Right cardiac atrium (tissue), 5 donors: ENCODE measurements at regions not wholly inside any gene's neighbourhood (a gene's known extent, or its start where the extent isn't known, plus 50 kb on each side); places are given as distances from the start of the nearest gene placed in this dataset.

Experiments used
- ATAC-seq, 2 donors: fragments of 200-7000 bp; cut with Tn5 transposase; one replicate each; pipeline versions ENCODE4 v1.8.0 to v1.9.1; 2020; ENCODE audit warnings: moderate library complexity in 2 of 2, mild to moderate bottlenecking in 1 of 2
- DNase-seq, 3 donors: peaks; one replicate each; pipeline ENCODE4 v3.0.0-alpha.2; 2020
- H3K27ac ChIP-seq: one replicate; pipeline ENCODE4 v1.5.1; 2013; ENCODE audit warnings: mild to moderate bottlenecking, low read length, control low read depth, moderate library complexity
- H3K27me3 ChIP-seq: one replicate; pipeline ENCODE4 v1.6.1; 2013; ENCODE audit not compliant: control insufficient read depth, insufficient read depth
- H3K4me1 ChIP-seq: one replicate; pipeline ENCODE4 v1.6.1; 2013; ENCODE audit warnings: low read length; ENCODE audit not compliant: control insufficient read depth, insufficient read depth
- H3K4me3 ChIP-seq: one replicate; pipeline ENCODE4 v1.5.1; 2013; ENCODE audit warnings: low read length, control low read depth
- H3K9me3 ChIP-seq: one replicate; pipeline ENCODE4 v1.6.1; 2013; ENCODE audit warnings: low read length; ENCODE audit not compliant: control insufficient read depth
- WGBS: extraction: QIAGEN DNeasy Blood & Tissue Kit; methylation state at CpG from one replicate; pipeline ENCODE4 v1.1.7; 2013; 5-methylcytosine and 5-hydroxymethylcytosine counted together
- intact Hi-C, 4 donors: fragments of 100-400 bp; cut with DNase I; formaldehyde crosslinking; loops; one replicate each; pipeline versions ENCODE4 v1.11.0 to v1.14.0; 2022 to 2023
- donor health status: healthy with polysubstance abuse.
- donor health status: DM: no; HTN: yes; CAD: no.
- donor health status: DM: no; HTN: no; CAD: no.
- donor health status: DM: no; HTN: yes; CAD: no; lungs with severe emphysema.
- donor health status: DM: yes; HTN: yes; CAD: no.

DNA sequence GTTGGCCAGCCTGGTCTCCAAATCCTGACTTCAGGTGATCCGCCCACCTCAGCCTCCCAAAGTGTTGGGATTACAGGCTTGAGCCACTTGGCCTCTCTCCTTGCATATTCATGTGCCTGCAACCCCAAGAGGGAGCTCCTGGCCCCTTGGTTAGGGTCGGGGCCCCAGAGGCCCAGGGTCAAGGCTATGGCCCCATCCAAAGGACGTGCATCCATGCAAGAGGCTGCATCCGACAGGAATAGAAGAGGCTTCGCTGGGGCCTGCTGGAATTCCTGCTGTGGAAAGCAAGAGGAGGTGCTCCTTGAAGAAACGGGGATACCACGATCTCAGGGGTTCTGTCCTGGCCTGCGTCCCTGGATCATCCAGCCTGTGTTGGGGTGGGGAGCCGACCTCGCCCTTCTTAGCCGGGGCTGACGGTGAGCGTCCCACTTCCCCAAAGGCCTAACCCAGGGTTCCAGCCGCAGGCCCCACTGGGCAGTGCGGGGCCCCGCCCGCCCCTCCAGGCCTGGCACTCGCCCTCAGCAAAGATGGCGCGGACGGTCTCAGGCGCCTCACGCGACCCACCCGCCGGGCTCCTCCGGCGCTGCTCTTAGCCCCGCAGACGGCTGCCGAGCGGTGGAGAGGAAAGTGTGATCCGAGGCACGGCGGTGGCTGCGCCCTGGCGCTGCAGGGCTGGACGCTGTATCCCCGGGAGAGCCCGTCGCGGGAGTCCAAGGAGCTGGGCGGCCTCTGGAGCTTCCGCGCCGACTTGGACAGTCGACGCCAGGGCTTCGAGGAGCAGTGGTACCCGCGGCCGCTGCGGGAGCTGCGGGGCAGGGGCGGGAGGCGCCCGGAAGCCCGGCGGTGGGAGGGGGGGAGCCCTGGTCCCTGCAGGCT, 54.7 kb downstream of the ZNF727 start:
- Histone ChIP-seq H3K4me1 (no peaks in the 10 kb centered on the region), H3K4me3 (no peak overlapping the region), H3K27ac (no peak overlapping the region), H3K27me3 (no peaks in the 10 kb centered on the region), H3K9me3 (peaks cover 7% of the 10 kb centered on the region)
- ATAC-seq (no peak), DNase-seq (no peak)
- WGBS = 32% methylated on average over 59 of the region's 59 CpGs
- intact Hi-C loops = loop anchor here in 1 of 4 donors (10.0 kb wide), 1 partner anchor 215 kb away; no protein-coding TSS in a partner anchor

DNA sequence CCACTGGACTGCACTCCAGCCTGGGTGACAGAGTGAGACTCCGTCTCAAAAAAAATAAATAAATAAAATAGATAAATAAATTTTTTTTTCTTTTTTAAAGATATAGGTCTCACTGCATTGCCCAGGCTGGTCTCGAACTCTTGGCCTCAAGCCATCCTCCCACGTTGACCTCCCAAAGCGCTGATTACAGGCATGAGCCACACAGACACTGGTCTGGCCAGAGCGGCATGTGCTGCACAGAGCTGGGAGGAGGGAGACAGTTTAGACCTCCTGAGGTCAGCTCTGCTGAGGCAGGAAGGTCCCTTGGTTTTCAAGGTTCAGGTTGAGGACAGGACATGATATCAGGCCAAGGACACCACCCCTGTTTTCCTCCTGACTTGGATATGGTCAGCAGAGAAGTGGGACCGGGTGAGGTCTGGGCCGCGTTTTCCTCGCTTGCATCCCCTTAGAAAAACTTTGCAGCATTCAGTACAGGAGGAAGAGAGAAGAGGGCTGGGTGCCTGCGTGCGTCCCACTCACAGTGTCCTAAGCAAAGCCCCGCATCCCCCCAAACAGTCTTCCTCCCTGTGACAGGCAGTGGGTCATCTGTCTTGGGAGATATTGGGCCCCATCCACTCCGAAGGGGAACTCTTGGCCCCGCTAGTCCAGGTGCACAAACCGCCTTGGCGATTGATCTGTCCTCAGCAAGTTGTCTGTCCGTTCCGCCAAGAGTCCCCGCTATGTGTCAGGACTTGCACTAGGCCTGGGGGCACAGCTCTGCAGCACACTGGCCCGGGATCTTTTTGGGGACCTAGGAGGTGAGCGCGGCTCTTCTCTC, 56.1 kb downstream of the ZNF727 start:
- WGBS = 91% methylated on average over 22 of the region's 22 CpGs
- DNase-seq (no peak), ATAC-seq (no peak)
- Histone ChIP-seq H3K9me3 (peaks cover 7% of the 10 kb centered on the region), H3K4me3 (no peak overlapping the region), H3K27ac (no peak overlapping the region), H3K4me1 (no peaks in the 10 kb centered on the region), H3K27me3 (no peaks in the 10 kb centered on the region)
- intact Hi-C loops = no loop called here

DNA sequence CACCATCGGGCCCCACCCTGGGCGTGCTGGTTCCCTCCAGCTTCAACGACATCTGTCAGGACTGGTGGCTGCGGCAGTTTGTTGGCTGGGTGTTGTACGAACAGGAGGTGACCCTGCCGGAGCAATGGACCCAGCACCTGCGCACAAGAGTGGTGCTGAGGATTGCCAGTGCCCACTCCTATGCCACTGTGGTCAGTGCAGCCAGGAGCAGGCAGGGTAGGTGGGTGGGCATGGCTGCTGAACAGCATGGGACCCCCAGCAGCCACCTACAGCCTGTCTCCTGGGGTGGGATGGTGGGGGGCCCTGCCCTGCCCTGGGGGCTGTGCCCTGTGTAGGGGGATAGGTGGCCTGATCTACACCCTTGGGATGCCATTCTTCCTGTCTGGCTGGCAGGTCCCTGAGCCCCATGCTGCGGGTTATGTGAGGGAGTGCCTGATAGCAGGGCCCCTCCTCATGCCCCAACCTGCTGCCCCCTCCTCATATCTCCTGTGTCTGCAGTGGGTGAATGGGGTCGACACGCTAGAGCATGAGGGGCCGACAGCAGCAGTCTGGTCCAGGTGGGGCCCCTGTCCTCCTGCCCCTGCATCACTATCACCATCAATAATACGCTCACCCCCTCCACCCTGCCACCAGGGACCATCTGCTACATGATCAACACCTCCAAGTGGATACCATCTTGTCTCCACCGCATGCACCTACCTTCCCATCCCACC, 56.9 kb downstream of the ZNF727 start:
- 81% methylated on average over 13 of the region's 13 CpGs for WGBS
- ATAC-seq (no peak), DNase-seq (no peak)
- intact Hi-C loops = no loop called here
- H3K27me3 ChIP-seq = no peaks in the 10 kb centered on the region
- H3K4me1 ChIP-seq = no peaks in the 10 kb centered on the region
- H3K27ac ChIP-seq = no peak overlapping the region
- H3K4me3 ChIP-seq = no peak overlapping the region
- peaks cover 7% of the 10 kb centered on the region for H3K9me3 ChIP-seq

DNA sequence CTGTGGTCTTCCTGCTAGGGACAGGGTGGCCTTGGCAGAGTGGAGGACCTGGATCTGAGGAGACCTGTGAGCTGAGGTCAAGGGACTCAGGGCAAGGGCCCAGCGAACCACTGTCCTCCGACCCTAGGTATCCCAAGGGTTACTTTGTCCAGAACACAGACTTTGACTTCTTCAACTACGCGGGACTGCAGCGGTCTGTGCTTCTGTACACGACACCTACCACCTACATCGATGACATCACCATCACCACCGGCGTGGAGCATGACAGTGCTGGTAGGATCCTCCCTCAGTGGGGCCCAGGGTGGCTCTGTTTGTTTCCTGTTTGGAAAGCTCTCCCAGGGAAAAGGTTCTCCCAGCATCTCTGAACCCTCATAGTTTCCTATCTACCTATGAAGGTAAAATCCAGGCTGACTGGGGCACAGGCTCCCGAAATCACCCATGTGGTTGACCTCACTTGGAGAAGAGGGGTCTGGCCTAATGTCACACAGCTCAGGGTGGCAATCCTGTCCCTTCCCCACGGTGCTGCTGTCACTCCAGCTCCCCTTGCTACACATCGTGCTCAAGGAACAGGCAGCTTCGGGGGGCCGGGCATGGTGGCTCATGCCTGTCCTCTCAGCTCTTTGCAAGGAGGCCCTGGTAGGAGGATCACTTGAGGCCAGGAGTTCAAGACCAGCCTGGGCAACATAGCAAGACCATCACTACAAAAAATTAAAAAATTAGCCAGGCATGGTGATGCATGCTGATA, 57.6 kb downstream of the ZNF727 start:
- Histone ChIP-seq H3K4me1 (no peaks in the 10 kb centered on the region), H3K27ac (no peak overlapping the region), H3K9me3 (peaks cover 7% of the 10 kb centered on the region), H3K27me3 (no peaks in the 10 kb centered on the region), H3K4me3 (no peak overlapping the region)
- ATAC-seq (no peak), DNase-seq (no peak)
- intact Hi-C loops = no loop called here
- 81% methylated on average over 14 of the region's 14 CpGs for WGBS

DNA sequence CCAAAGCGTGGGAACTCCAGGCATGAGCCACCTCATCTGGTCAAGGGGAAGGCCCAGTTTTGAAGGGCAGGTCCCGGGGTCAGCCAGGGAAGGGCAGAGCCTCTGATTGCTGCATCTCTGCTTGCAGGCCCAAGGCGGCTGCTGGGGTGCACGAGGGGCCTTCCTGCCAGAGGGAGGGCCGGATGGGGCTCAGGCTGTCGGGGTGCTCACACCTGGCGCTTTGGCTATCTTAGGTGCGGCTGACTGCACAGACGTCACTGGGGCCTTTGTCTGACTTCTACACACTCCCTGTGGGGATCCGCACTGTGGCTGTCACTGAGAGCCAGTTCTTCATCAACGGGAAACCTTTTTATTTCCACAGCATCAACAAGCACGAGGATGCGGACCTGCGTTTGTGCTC, 68.7 kb downstream of the ZNF727 start:
- no peak for DNase-seq
- Histone ChIP-seq H3K9me3 (peaks cover 2% of the 10 kb centered on the region), H3K4me3 (no peak overlapping the region), H3K4me1 (no peaks in the 10 kb centered on the region), H3K27ac (no peak overlapping the region), H3K27me3 (no peaks in the 10 kb centered on the region)
- intact Hi-C loops = no loop called here
- WGBS = 77% methylated on average over 14 of the region's 14 CpGs
- no peak for ATAC-seq

DNA sequence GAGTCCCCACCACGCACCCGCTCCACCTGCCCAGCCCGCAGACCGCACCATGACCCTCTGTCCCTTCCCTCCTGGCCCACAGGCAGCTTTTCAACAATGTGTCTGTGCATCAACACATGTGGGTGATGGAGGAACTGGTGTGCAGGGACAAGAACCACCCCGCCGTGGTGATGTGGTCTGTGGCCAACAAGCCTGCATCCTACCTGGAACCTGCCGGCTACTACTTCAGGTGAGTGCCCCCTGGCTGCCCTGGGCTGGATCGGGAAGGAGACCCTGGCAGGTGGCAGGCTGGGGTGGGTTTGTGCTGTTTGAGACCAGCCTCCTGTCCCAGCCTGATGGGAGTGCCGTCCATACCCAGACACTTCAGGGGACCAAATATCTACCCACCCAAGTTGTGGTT, 69.6 kb downstream of the ZNF727 start:
- no peak overlapping the region for H3K27ac ChIP-seq
- intact Hi-C loops = no loop called here
- 87% methylated on average over 9 of the region's 9 CpGs for WGBS
- H3K9me3 ChIP-seq = peaks cover 2% of the 10 kb centered on the region
- no peaks in the 10 kb centered on the region for H3K4me1 ChIP-seq
- H3K27me3 ChIP-seq = no peaks in the 10 kb centered on the region
- H3K4me3 ChIP-seq = no peak overlapping the region
- DNase-seq (no peak), ATAC-seq (no peak)

DNA sequence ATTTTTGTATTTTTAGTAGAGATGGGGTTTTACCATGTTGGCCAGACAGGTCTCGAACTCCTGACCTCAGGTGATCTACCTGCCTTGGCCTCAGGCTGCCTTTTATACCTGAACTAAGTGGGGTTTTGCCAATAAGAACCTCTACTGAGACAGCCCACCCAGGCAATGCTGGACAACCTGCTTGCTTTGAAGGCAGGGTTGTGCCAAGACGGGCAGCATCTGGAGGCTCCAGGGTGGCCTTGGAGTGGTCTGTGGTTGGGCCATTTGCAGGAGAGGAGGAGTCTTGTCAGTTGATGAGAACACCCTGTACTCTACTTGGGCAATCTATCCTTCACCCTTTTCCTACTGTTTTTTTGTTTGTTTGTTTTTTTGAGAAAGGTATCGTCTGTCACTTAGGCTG, 75.3 kb upstream of the ZNF735 start:
- WGBS = 64% methylated on average over 3 of the region's 3 CpGs
- no peak for DNase-seq
- ATAC-seq = no peak
- intact Hi-C loops = no loop called here
- no peaks in the 10 kb centered on the region for H3K27me3 ChIP-seq
- H3K4me1 ChIP-seq = no peaks in the 10 kb centered on the region
- peaks cover 2% of the 10 kb centered on the region for H3K9me3 ChIP-seq
- H3K4me3 ChIP-seq = no peak overlapping the region
- H3K27ac ChIP-seq = no peak overlapping the region
